Osteocyte (in vitro differentiated cells): ENCODE measurements at regions not wholly inside any gene's neighbourhood (a gene's known extent, or its start where the extent isn't known, plus 50 kb on each side); places are given as distances from the start of the nearest gene placed in this dataset.

Experiments used
- DNase-seq: peaks from one replicate; pipeline ENCODE4 v3.0.0; 2021; ENCODE audit warnings: mixed read lengths; ENCODE audit not compliant: unreplicated experiment; ENCODE audit errors: extremely low spot score
- H3K27ac Mint-ChIP-seq: one replicate; pipeline ENCODE4 v1.8.0; 2021; ENCODE audit warnings: mild to moderate bottlenecking, mixed read lengths; ENCODE audit not compliant: unreplicated experiment
- H3K27me3 Mint-ChIP-seq: one replicate; pipeline ENCODE4 v1.8.0; 2021; ENCODE audit warnings: mixed read lengths; ENCODE audit not compliant: unreplicated experiment
- H3K36me3 Mint-ChIP-seq: one replicate; pipeline ENCODE4 v1.8.0; 2021; ENCODE audit warnings: mixed read lengths; ENCODE audit not compliant: unreplicated experiment
- H3K4me1 Mint-ChIP-seq: one replicate; pipeline ENCODE4 v1.8.0; 2021; ENCODE audit warnings: mixed read lengths; ENCODE audit not compliant: unreplicated experiment
- H3K4me3 Mint-ChIP-seq: one replicate; pipeline ENCODE4 v1.8.0; 2021; ENCODE audit warnings: mild to moderate bottlenecking, moderate library complexity, mixed read lengths; ENCODE audit not compliant: unreplicated experiment
- H3K9me3 Mint-ChIP-seq: one replicate; pipeline ENCODE4 v1.8.0; 2021; ENCODE audit warnings: mixed read lengths; ENCODE audit not compliant: unreplicated experiment
- TF ChIP-seq, protein P1 (sequence below): fragments of 200-600 bp; sonication (generic); IDR thresholded peaks from 2 replicates; pipeline ENCODE4 v1.5.0; 2021; ENCODE audit warnings: antibody characterized with exemption, mild to moderate bottlenecking, moderate library complexity

DNA sequence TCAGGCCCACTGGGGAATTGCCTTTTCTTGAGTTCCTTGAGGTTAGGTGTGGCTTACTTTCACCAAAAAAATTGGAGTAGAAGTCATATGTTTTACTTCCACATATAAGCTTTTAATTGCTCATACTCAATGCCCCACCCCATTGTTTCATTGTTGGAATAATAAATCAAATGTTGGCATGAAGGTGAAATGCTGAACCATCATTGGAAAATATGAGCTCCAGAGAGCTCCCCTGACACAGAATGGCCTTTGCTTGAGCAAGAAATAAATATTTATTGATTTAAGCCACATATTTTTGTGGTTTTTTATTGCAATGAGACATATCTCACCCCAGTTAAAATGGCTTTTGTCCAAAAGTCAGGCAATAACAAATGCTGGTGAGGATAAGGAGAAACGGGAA is 167.3 kb upstream of the SRD5A2 start:
- H3K9me3 Mint-ChIP-seq, result peaks cover 23% of the 10 kb centered on the region
- no peaks in the 10 kb centered on the region for H3K36me3 Mint-ChIP-seq
- H3K4me1 Mint-ChIP-seq, result no peaks in the 10 kb centered on the region
- no peak overlapping the region for H3K4me3 Mint-ChIP-seq
- TF ChIP-seq, protein P1, sequence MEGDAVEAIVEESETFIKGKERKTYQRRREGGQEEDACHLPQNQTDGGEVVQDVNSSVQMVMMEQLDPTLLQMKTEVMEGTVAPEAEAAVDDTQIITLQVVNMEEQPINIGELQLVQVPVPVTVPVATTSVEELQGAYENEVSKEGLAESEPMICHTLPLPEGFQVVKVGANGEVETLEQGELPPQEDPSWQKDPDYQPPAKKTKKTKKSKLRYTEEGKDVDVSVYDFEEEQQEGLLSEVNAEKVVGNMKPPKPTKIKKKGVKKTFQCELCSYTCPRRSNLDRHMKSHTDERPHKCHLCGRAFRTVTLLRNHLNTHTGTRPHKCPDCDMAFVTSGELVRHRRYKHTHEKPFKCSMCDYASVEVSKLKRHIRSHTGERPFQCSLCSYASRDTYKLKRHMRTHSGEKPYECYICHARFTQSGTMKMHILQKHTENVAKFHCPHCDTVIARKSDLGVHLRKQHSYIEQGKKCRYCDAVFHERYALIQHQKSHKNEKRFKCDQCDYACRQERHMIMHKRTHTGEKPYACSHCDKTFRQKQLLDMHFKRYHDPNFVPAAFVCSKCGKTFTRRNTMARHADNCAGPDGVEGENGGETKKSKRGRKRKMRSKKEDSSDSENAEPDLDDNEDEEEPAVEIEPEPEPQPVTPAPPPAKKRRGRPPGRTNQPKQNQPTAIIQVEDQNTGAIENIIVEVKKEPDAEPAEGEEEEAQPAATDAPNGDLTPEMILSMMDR, result no peak
- no peaks in the 10 kb centered on the region for H3K27me3 Mint-ChIP-seq
- no peak overlapping the region for H3K27ac Mint-ChIP-seq
- no peak for DNase-seq

GRCh38 chr2:31739161-31739560 is 158.4 kb upstream of the SRD5A2 start:
- Mint-ChIP-seq H3K27ac (no peak overlapping the region), H3K27me3 (no peaks in the 10 kb centered on the region), H3K36me3 (no peaks in the 10 kb centered on the region), H3K9me3 (no peaks in the 10 kb centered on the region), H3K4me1 (no peaks in the 10 kb centered on the region), H3K4me3 (no peak overlapping the region)
- no peak for DNase-seq
- TF ChIP-seq, protein P1, result no peak

DNA sequence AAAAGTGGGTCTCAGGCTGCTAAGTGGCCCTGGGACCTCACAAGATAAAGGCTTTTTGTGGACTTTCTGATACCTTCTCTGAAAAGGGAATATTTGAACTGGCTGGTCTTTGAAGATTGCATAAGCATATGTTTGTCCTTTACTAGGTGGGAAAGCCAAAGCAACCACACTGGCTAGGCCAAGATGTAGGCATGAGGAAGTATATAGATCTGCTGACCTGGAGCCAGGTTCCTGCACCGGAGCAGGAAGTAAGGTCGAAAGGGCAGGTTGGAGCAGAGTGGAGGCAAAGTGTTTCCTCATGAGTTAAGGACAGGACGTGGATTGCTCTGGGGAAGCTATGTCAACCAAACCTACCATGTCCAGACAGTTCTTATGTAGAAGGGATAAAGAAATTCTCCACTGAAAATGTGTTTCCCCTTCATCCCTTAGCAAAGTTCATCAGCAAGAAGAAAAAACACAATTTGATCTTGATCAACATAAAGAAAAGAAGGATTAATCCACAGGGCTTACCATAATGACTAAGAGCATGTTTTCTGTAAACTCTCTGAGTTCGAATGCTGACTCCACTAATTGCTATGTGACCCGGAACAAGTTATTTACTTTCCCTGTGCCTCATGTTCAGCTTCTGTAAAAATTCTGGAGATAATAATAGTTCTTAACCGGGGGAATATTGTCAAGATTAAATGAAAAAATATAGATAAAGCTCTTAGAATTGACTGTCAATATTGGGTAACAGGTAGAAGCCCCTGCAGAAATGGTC is 156.1 kb upstream of the SRD5A2 start:
- H3K27ac Mint-ChIP-seq, result no peak overlapping the region
- no peaks in the 10 kb centered on the region for H3K4me1 Mint-ChIP-seq
- no peaks in the 10 kb centered on the region for H3K9me3 Mint-ChIP-seq
- DNase-seq, result no peak
- no peaks in the 10 kb centered on the region for H3K36me3 Mint-ChIP-seq
- no peaks in the 10 kb centered on the region for H3K27me3 Mint-ChIP-seq
- H3K4me3 Mint-ChIP-seq, result no peak overlapping the region
- TF ChIP-seq, protein P1, result no peak

GRCh38 chr2:31735716-31736115 is 155.0 kb upstream of the SRD5A2 start:
- Mint-ChIP-seq H3K27ac (no peak overlapping the region), H3K4me1 (no peaks in the 10 kb centered on the region), H3K27me3 (no peaks in the 10 kb centered on the region), H3K4me3 (no peak overlapping the region), H3K9me3 (no peaks in the 10 kb centered on the region), H3K36me3 (no peaks in the 10 kb centered on the region)
- TF ChIP-seq, protein P1, result no peak
- no peak for DNase-seq

GRCh38 chr2:31729442-31730092 is 148.8 kb upstream of the SRD5A2 start:
- Mint-ChIP-seq H3K4me1 (no peaks in the 10 kb centered on the region), H3K4me3 (no peak overlapping the region), H3K9me3 (peaks cover 6% of the 10 kb centered on the region), H3K27me3 (peaks cover 7% of the 10 kb centered on the region), H3K36me3 (no peaks in the 10 kb centered on the region), H3K27ac (no peak overlapping the region)
- TF ChIP-seq, protein P1, result peak; percentile 53
- DNase-seq, result no peak
